Kidney glomerular epithelial cell (primary cell): ENCODE measurements at regions not wholly inside any gene's neighbourhood (a gene's known extent, or its start where the extent isn't known, plus 50 kb on each side); places are given as distances from the start of the nearest gene placed in this dataset.

Source experiments
- DNase-seq: peaks from one replicate; lab custom pipeline; 2025; lab: John Stamatoyannopoulos, UW

DNA sequence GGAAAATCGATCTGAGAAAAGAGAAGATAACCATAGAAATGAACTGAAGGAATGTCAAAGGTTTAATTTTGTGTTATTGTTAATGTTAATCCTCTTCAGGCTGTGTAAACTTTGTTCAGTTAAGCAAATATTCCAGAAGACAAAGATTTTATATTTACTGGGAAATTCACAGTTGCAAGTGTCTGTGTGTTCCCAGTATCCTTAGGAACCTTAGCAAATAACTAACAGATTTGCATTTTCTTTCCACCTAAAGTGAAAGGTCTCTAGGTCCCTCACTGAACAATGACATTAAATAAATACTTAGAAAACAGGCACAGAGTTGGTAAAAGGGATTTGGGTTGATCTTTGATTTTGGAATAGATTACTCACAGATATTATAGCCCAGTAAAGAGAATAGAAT, 324.7 kb downstream of the C4orf33 start:
- DNase-seq, result no peak

DNA sequence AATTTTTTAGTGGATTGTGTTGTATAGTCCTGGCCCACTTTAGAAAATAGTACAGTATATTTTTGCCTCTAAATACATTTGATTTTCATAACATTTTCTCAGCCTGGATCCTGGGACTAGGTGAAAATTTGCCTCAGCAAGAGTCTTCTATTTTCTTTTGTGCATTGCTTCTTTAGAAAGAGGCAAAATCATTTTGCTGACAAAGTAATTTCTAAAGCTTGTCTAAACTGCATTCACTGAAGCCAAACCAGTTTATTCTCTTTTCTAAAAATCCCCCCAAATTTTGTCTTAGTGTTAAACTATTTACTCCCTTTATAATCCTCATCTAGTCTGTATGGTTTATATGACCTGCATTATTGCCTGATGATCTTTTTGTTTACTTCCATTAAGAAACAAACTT, 326.3 kb downstream of the C4orf33 start:
- DNase-seq, result no peak

DNA sequence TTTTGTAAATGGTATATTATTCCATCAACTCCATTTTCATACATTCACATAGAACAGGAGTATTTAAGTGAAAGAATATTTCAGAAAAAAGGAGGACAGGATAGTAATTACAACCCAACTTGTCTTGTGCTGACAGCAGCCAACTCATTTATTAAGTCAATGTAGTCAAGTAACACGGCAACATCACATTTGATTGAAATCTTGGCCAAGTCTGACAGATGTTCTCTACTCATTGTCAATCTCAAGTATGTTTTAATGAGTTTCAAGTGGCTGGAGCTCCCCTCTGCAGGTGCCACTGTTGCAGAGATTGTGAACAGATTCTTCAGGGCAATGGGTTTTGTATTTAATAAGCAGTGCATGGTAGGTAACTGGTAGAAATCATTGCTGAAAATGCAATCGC, 332.5 kb downstream of the C4orf33 start:
- no peak for DNase-seq

DNA sequence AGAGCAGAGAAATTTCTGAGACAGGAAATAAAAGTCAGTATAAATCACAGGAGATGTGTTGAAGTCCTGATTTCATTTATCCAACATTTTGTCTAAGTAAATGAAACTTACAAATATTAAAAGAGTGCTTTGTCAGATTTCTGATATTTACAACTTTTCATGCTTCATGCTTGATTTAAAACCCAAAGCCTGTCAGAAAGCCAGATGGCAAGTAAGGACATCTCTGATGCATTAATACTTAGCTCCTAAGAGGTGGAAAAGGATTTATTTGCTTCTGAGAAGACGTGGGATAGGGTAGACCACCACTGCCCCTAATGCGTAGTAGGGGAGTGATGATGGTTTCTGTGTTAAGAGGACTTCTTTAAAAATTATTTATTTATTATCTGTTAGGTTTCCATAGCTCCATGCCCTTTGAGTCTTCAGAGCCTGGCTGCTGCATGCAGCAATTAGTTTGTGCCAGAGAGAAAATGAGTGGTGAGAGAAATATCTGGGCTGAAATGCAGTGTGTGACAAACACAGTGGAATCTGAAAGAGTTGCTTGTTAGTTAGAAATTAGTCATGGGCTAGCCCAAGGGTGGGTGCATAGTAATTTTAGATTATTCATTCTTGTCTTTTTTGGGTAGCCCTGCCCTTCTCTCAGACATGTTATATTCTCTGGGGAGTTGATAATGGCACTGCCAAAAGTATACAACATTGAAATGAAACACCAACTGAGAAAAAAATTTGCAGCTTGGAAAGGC, 333.8 kb downstream of the C4orf33 start:
- DNase-seq, result no peak

DNA sequence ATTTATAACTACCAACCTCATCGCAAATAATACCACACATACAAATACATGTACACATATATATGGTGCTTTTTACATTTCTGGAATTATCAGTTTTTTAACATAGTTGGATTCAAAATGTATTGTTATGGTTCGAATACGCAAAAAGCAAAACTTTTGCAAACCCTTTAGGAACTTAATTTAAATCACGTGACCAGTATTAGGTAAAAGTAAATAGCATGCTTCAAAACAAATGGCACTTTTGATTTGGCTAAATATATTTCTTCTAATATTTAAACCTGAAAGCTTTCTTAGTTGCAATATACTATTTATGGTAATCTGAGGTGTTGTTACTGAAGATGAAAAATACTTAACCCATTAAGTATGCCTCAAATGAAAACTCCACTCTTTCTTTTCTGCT, 341.4 kb downstream of the C4orf33 start:
- DNase-seq, result no peak

DNA sequence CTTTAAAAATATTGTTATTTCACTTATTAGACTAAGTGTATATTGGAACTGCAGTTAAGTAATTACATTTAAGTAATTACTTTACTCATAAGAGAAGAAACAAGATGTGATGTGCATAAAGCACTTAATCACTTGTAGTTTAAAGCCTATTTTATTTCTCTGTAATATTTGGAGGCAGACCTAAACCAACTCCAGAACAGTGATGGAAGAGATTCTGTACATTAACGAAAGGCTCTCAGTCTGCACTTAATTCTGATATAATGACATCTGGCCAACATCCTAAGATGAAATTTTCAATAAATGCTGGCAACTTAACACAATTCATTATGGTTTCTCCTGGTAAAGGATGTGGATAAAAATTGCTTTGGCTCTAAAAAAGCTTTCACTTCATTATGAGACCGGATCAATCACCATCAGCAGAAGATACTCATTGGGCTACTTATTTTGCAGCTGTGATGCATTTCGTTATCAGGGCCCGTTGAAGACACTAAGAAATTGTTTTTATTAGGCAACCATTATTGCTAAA, 342.6 kb downstream of the C4orf33 start:
- no peak for DNase-seq

DNA sequence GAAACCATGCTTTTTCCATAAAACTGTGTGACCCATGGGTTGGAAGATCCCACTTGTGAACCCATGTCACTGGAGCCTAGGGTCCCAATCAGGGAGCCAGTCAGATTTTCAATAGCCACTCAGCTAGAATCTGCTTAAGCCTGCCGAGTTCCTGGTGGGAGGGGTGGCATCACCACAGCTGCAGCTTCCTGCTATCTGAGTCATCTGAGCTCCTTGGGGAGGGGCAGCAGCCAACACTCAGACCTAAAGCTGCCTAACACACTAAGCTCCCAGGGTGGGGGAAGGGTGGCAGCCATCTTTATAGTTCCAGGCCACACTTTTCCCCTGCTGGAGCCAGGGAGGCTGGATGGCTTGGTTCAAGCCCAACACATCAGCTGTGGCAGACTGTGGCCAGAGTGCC, 350.1 kb downstream of the C4orf33 start:
- no peak for DNase-seq

DNA sequence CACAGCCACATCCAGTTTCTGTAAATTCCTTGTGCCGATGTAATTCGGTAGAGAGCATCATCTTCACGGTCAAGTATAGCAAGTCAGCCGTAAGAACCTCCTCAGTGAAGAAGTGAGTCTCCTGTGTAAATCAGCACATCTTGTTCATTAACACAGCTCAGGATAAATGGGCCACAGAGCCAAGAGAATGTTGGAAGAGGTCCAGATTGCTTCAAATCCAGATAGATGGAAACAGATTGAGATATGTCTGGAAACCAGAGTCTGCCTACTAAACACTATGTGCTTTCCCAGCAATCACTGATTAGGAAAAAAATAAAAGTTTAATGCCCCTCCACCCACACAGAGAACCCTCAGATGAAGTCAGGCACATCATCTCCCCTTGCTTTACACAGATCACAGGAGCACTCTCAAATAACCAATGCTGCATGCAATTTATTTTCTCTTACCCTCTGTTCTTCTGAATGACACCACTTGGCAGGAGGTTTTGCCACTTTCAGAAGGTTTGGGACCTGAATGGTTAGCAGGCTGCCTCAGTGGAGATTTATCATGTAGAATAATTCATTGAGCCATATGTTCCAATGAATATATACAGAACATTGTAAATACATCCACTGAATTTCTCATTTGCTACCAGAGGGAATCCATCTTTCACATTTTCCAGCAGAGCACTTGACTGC, 357.7 kb downstream of the C4orf33 start:
- no peak for DNase-seq

DNA sequence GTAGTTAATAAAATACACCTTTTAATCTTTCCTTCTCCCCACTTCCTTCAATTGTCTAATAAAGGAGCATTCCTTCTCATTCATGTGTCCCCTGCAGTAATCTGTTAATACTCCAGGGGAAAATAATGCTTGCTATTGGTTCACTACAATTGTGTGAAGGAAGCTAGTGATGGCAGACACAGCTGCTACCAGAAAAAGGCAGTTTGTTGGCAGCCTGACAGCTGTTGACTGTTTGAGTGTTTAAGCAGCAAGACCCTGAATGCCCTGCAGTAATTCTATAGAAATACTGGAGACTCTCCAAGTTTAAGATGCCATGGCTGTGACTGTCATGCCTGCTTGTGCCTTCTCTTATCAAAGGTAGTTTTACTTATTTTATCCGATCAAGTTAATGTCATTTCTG, 359.5 kb downstream of the C4orf33 start:
- DNase-seq, result no peak

DNA sequence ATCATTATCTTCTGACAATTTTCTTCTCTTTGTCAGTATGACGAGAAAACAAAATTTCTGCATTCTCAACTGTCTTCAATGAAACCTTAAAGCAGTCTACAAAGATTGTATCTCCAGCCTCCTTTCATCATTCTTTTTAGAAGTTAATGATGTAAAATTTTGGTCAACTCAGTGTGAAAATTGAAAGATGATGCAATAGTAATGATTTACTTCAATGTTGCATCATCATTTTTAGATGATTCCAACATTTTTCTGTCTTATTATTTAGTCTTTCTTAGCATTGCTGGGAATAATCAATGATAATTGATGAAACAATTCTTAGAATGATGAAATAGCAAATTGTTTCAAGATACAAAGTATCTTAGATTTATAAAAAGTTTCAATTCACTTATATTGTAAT, 372.7 kb downstream of the C4orf33 start:
- DNase-seq, result no peak

DNA sequence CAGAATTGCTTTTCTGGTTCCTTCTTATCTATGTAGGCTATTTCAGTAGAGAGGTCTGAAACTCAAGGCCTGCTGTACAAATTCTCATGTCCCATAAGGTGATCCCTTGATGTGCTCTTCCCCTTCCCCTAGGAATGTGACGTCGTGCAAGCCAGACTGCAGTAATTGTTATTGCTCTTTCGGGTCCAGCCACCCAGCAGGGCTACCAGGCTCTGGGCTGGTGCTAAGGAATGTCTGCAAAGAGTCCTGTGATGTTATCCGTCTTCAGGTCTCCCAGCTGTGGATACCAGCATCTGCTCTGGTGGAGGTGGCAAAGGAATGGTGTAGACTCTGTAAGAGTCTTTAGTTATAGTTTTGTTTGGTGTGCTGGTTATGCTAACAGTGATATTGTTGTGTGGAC, 378.7 kb downstream of the C4orf33 start:
- DNase-seq, result no peak

DNA sequence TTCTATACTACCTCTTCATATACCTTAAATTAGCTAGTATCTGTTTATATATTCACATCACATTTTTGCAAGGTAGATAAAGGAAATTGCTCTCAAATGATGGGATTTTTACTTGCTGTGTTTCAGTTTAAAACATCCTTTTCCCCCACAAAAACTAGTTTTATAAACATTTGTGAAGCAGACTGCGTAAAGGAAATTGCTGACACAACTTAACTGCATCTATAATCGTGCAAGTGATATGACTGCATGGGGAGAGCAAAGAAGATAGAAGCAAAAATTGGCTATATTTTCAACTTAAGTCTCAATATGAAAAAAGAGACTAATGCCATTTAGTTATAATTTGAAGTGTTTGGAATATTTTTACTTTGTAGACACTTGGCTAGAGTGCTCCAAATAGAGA, 385.2 kb downstream of the C4orf33 start:
- no peak for DNase-seq

DNA sequence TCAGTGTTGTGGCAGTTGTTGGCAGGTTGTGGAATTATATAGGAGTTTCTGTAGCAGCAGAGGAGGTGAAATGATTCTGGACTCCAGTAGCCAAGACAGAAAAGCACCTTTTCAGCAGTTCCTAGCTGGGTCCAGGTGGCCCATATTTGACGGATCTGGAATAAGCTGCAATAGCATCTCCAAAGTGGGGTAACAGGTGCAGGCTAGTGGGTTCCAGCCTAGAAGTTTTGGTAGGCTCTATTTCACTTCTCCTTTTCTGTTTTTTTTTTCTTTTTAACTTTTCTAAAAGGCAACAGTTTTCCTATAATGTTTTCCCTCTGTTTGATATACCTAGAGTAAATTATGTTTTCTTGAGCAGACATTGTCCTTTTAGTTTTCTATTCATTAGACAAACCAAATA, 392.5 kb downstream of the C4orf33 start:
- no peak for DNase-seq

DNA sequence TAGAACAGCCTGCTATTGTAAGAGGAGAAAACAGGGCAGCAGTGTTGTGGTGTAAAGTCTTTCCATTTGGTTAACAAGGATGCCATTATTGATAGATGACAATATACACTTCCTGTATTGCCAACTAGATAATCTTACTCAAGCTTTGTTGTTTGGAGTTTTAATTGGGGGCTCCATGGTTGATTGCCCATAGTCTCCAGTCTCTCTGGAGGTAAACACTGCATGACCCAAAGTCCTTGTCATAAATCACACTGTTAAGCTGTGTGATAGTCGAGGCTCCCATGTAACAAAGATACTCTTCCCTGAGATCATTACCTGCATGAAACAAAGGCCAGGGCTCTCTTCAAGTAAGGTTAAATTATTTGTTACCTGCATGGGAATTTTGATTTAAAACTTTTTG, 394.6 kb downstream of the C4orf33 start:
- DNase-seq, result no peak

DNA sequence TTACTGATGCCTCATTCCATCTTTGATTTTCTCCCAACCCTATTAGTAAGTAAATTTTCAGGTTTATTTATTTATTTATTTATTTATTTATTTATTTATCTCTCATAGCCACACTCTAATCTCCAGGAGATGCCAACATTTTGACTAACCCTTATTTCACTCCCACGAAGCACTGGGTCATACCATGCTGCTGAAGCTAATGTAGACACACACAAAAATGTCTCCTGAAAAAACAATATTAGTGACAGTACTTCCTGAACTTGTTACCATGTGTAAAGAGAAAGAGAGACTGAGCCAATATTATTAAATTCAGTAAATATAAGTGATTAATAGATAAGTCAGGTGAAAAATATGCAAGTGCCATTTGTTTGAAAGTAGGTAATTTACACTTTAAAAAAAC, 402.7 kb downstream of the C4orf33 start:
- no peak for DNase-seq

DNA sequence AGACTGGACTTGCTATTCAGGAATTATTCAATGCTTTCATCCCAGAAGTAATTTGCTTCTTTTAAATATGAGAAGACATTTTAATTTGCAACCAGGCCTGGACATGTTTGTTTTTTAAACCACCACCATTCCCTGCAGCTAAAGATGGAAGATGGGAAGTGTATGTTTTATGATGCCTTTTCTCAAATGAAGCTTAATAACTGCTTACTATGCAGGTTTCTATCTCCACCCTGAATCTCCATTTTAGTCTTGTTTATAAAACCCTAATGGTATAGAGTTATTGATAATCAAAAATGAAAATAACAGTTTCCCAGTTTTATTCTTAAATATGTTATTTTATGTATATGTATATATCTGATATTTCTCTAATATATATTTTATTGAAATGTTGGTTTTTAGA, 418.9 kb downstream of the C4orf33 start:
- no peak for DNase-seq

DNA sequence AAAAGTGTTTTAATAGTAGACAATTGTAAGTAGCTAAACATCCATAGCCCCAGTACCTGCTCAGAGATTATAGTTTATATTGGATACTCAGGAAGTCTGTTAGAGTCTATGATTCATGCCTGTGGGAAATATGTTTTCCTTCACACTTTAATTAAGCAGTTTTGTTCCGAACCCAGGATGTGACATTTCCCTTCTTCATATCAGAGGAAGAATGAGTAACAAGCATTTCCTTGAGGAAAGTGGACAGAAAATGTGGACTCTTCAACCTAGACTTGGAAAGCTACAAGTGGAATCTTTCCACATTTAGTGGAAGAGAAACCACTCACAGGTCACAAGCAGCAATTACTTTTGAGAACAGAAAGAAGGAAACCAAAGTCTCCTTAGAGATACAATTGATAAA, 419.4 kb downstream of the C4orf33 start:
- no peak for DNase-seq

DNA sequence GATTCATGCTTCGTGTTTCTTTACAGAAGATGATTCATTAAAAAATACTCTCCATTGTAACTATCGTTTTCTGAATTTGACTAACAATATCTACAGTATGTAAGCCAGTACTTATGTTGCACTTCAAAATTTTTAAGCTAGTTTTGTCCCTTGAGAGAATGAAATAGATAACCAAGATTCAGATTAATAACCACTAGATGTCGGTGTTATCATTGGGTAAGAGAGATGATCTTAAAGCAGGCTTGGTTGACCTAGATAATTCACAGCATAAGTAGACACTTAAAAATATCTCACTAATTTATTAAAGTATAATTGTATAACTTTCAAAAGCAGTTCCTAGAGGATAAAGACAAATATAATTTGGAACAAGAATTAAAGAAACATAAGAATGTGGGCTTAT, 430.9 kb downstream of the C4orf33 start:
- no peak for DNase-seq

DNA sequence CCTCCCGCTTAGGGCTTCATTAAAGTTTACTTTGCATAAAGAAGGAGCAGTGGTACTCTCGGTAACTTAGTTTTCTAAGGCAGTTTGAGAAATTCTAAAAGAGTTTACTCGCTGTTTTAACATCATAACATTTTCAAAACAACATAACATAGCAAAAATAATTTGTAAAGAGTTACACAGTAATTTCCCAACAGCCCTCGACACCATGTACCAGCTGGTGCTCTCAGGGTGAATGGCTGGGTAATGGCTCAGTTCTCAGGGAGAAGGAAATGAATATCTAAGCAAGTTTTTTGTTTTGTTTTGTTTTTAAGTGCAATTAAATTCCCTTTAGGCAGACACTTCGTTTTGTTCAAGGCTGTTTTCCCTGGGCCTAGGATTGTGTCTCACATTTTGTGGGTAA, 435.3 kb downstream of the C4orf33 start:
- DNase-seq, result no peak

DNA sequence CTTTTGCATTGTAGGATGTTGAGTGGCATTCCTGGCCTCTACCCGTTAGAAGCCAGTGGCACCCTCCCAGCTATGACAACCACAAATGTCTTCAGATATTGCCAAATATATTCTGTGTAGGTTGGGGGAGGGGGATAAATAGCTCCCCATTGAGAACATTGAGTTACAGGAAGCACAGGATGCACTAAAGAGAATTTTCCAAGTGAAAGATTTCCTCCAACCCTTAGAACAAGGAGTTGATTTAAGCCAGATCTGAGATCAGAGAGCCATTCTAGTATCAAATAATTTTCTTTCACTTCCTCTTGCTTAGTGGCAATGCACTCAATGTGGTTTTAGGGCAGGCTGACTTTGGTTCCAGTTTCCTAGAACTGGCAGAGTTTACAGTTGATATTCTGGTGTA, 436.6 kb downstream of the C4orf33 start:
- no peak for DNase-seq

DNA sequence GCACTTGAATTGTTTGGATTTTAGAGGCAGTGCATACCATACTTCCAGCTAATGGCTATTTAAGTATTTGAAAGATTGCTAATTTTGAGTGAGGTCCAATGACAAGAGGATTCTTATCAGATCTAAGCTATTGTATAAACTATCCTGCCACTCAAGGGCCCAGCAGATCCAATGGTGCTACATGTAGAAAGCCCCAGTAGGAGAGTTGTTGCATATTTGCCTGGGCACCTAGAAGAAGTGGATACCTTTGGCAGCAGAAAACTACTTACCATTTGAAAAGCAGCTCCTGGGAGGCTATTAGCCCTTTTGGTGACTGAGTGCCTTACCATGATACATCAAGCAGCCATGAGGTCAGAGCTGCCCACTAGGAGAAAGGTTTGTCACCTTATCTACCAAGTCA, 447.3 kb downstream of the C4orf33 start:
- DNase-seq, result no peak

DNA sequence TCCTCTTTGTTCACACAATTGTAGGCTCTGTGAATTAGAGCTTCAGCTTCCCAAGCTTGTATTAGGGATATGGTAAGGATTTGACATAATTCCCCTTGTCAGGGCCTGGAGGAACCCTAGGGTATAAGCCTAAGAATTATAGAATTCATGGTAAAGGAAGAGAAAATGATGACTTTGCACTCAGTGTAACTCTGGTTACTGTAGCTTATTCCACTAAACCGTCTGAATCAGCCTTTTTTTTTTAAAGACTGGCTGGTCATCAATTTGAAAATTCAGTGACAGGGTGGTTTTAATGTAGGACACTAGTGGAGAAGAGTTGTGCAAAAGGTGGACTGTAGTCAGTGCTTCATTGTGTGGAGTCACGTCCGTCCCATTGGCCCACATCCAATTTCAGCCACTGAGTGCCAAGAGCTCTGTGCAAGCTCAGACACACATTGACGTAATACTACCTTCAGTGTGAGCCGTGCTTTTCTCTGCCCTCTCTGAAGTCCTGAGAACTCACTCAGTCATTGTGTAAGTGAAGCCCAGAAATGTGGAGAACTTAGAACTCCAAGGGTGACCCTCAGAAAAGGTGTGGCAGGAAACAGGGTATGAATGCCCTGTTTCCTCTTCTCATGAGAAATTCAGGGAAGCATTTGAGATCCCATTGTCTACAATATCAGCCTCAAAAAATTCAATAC, 449.8 kb downstream of the C4orf33 start:
- no peak for DNase-seq

DNA sequence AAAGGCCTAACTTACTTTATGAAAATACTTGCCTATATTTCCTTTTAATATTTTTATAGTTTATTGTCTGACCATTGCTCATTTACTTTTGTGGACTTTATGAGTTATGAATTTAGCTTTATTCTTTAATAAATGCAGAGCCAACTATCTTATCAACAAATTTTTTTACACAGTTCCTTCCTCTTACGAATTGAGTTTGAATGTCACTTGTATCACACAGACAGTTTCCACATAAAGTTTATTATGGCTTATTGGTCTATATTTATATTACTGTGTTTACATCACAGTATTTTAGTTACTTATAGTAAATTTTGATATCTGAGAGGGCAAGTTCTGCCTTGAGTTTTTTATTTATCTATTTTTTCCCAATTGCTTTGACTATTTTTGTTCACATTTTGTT, 450.6 kb downstream of the C4orf33 start:
- no peak for DNase-seq
